T-helper 1 cell treated with Interleukin-12 subunit alpha and Interleukin-12 subunit beta and Interleukin-4 antibody, amounts not matched to agents 30 ng/mL and 1 ng/mL, for 36 hours (primary cell): ENCODE measurements at regions not wholly inside any gene's neighbourhood (a gene's known extent, or its start where the extent isn't known, plus 50 kb on each side); places are given as distances from the start of the nearest gene placed in this dataset.
"Not testable (repeated sequence)": the region's sequence is repeated elsewhere in the genome, so short reads cannot be mapped to it uniquely, and the experiment has no call there.

Experiments
- intact Hi-C: fragments of 100-400 bp; cut with micrococcal nuclease; formaldehyde crosslinking; loops from one replicate; pipeline ENCODE4 v1.15.1; 2024

GRCh38 chr7:101679653-101680173 is 50.6 kb upstream of the MYL10 start:
- intact Hi-C loops, result not testable (repeated sequence)

GRCh38 chr7:101680406-101681145 is 51.5 kb upstream of the MYL10 start:
- intact Hi-C loops, result no loop called here

- intact Hi-C loops, result no loop called here
These were observed 52.3 kb upstream of the MYL10 start for GRCh38 chr7:101681170-101682007.

- intact Hi-C loops, result no loop called here
These were observed 55.9 kb upstream of the MYL10 start for GRCh38 chr7:101684983-101685330.

GRCh38 chr7:101686030-101686429 is 56.9 kb upstream of the MYL10 start:
- intact Hi-C loops, result no loop called here

- intact Hi-C loops, result no loop called here
These were observed 58.0 kb upstream of the MYL10 start for GRCh38 chr7:101687081-101687480.

- intact Hi-C loops, result loop anchor here (1.0 to 2.0 kb wide), 6 partner anchors 56 to 703 kb away; no protein-coding TSS in a partner anchor
These were observed 58.7 kb upstream of the MYL10 start for GRCh38 chr7:101687791-101688182.

- intact Hi-C loops, result loop anchor here (1.0 to 2.0 kb wide), 6 partner anchors 55 to 702 kb away; no protein-coding TSS in a partner anchor
These were observed 59.2 kb upstream of the MYL10 start for GRCh38 chr7:101688183-101688831.

- intact Hi-C loops, result loop anchor here (1.0 to 2.0 kb wide), 6 partner anchors 54 to 702 kb away; no protein-coding TSS in a partner anchor
These were observed 60.2 kb upstream of the MYL10 start for GRCh38 chr7:101688995-101689907.

- intact Hi-C loops, result no loop called here
These were observed 61.0 kb upstream of the MYL10 start for GRCh38 chr7:101690061-101690460.

- intact Hi-C loops, result no loop called here
These were observed 62.8 kb upstream of the MYL10 start for GRCh38 chr7:101691822-101692384.

- intact Hi-C loops, result no loop called here
These were observed 64.5 kb upstream of the MYL10 start for GRCh38 chr7:101693498-101694091.

GRCh38 chr7:101698964-101699363 is 69.9 kb upstream of the MYL10 start:
- intact Hi-C loops, result no loop called here

GRCh38 chr7:101699399-101699798 is 70.3 kb upstream of the MYL10 start:
- intact Hi-C loops, result no loop called here

GRCh38 chr7:101699881-101700823 is 71.1 kb upstream of the MYL10 start:
- intact Hi-C loops, result no loop called here

GRCh38 chr7:101701153-101701794 is 72.2 kb upstream of the MYL10 start:
- intact Hi-C loops, result no loop called here

GRCh38 chr7:101702362-101702850 is 73.3 kb upstream of the MYL10 start:
- intact Hi-C loops, result no loop called here

- intact Hi-C loops, result no loop called here
These were observed 76.2 kb upstream of the MYL10 start for GRCh38 chr7:101705331-101705730.
